DOHH2 (cell line): ENCODE measurements at regions not wholly inside any gene's neighbourhood (a gene's known extent, or its start where the extent isn't known, plus 50 kb on each side); places are given as distances from the start of the nearest gene placed in this dataset.

Experiments used
- CTCF ChIP-seq: fragments of 200-600 bp; sonication (generic); IDR thresholded peaks from one replicate; pipeline ENCODE4 v1.5.1; 2014; ENCODE audit warnings: antibody characterized with exemption, mild to moderate bottlenecking, low read depth, low read length; ENCODE audit not compliant: poor library complexity, severe bottlenecking
- EZH2phosphoT487 ChIP-seq: fragments of 200-600 bp; sonication (generic); IDR thresholded peaks from 2 replicates; pipeline ENCODE4 v1.6.1; 2017; ENCODE audit warnings: borderline replicate concordance, mild to moderate bottlenecking, antibody characterized with exemption, low read length, moderate library complexity, mixed read lengths

GRCh38 chr4:71866212-71866885 is 82.5 kb upstream of the GC start:
- TF ChIP-seq EZH2phosphoT487 (no peak), CTCF (no peak)
